IMR-90 (cell line): ENCODE measurements at regions not wholly inside any gene's neighbourhood (a gene's known extent, or its start where the extent isn't known, plus 50 kb on each side); places are given as distances from the start of the nearest gene placed in this dataset.
A peak's percentile ranks its signal among the peaks of the same experiment; 100 is the strongest.

Experiments used
- ATAC-seq: fragments of 200-7000 bp; cut with Tn5 transposase; 2 replicates; pipeline ENCODE4 v1.9.1; 2020; ENCODE audit warnings: low read depth, mild to moderate bottlenecking, moderate library complexity
- BruUV-seq: library from RNA; stranded (reverse); fragments of 400-500 nt; replicated peaks from 2 replicates; lab custom pipeline; 2021; lab: Mats Ljungman, UMichigan
- CTCF ChIA-PET: fragments of 300-600 bp; formaldehyde crosslinking; extraction: SDS; loops from one replicate; lab custom pipeline; 2021; ENCODE audit warnings: antibody characterized with exemption; lab: Yijun Ruan, JAX
- POLR2A ChIA-PET: fragments of 300-600 bp; sonication (Branson Sonifier 250); formaldehyde crosslinking; loops from one replicate; lab custom pipeline; 2022; ENCODE audit warnings: antibody characterized with exemption; ENCODE audit not compliant: unreplicated experiment; lab: Charles Lee
- DNase-seq: peaks from one replicate; pipeline ENCODE4 v3.0.0; 2013
- H2AFZ ChIP-seq: replicated peaks from 2 replicates; pipeline ENCODE3; 2013; ENCODE audit warnings: low read length, mild to moderate bottlenecking; ENCODE audit not compliant: poor library complexity
- H2AK5ac ChIP-seq: 2 replicates; pipeline ENCODE4 v1.6.1; 2013; ENCODE audit warnings: low read depth, low read length, inconsistent platforms
- H2AK9ac ChIP-seq: replicated peaks from 2 replicates; pipeline ENCODE3; 2013; ENCODE audit warnings: mild to moderate bottlenecking, low read depth, low read length, moderate library complexity; ENCODE audit not compliant: poor library complexity
- H2BK120ac ChIP-seq: 2 replicates; pipeline ENCODE4 v1.6.1; 2013; ENCODE audit warnings: low read depth, low read length, inconsistent platforms
- H2BK15ac ChIP-seq: 3 replicates; pipeline ENCODE4 v1.6.1; 2013; ENCODE audit warnings: low read depth, low read length, inconsistent platforms
- H2BK20ac ChIP-seq: 2 replicates; pipeline ENCODE4 v1.6.1; 2013; ENCODE audit warnings: low read depth, mild to moderate bottlenecking, inconsistent platforms, low read length, moderate library complexity
- H2BK5ac ChIP-seq: 2 replicates; pipeline ENCODE4 v1.6.1; 2013; ENCODE audit warnings: mild to moderate bottlenecking, low read depth, low read length, inconsistent platforms; ENCODE audit not compliant: poor library complexity, severe bottlenecking
- H3K14ac ChIP-seq: replicated peaks from 2 replicates; pipeline ENCODE4 v1.6.1; 2013; ENCODE audit warnings: low read depth, low read length, inconsistent platforms
- H3K18ac ChIP-seq: 2 replicates; pipeline ENCODE4 v1.6.1; 2013; ENCODE audit warnings: low read depth, low read length, control low read depth
- H3K23ac ChIP-seq: 2 replicates; pipeline ENCODE4 v1.6.1; 2013; ENCODE audit warnings: low read depth, low read length, inconsistent platforms
- H3K27ac ChIP-seq: 2 replicates; pipeline ENCODE4 v1.5.1; 2013; ENCODE audit warnings: mild to moderate bottlenecking, control low read depth, low read length; ENCODE audit not compliant: insufficient read depth
- H3K27me3 ChIP-seq: 2 replicates; pipeline ENCODE4 v1.6.1; 2013; ENCODE audit warnings: low read length; ENCODE audit not compliant: control insufficient read depth, insufficient read depth
- H3K36me3 ChIP-seq: 2 replicates; pipeline ENCODE4 v1.6.1; 2013; ENCODE audit warnings: low read length, mixed read lengths; ENCODE audit not compliant: control insufficient read depth, insufficient read depth
- H3K4ac ChIP-seq: 2 replicates; pipeline ENCODE4 v1.6.1; 2013; ENCODE audit warnings: low read depth, low read length, inconsistent platforms
- H3K4me1 ChIP-seq: 2 replicates; pipeline ENCODE4 v1.6.1; 2013; ENCODE audit warnings: low read length, mixed read lengths; ENCODE audit not compliant: control insufficient read depth, insufficient read depth
- H3K4me2 ChIP-seq: 2 replicates; pipeline ENCODE4 v1.6.1; 2013; ENCODE audit warnings: low read depth, mild to moderate bottlenecking, control low read depth, low read length, moderate library complexity
- H3K4me3 ChIP-seq: 2 replicates; pipeline ENCODE4 v1.5.1; 2013; ENCODE audit warnings: low read depth, mild to moderate bottlenecking, control low read depth, low read length, moderate library complexity; ENCODE audit not compliant: insufficient read depth
- H3K56ac ChIP-seq: 2 replicates; pipeline ENCODE4 v1.6.1; 2013; ENCODE audit warnings: low read length, inconsistent platforms; ENCODE audit not compliant: insufficient read depth; ENCODE audit errors: extremely low read depth
- H3K79me1 ChIP-seq, 2 experiments: 2 replicates each; pipeline ENCODE4 v1.6.1; 2013; ENCODE audit warnings: low read length in 2 of 2, inconsistent platforms in 1 of 2, low read depth in 1 of 2
- H3K9ac ChIP-seq: 2 replicates; pipeline ENCODE4 v1.6.1; 2013; ENCODE audit warnings: low read depth, low read length, control low read depth
- H3K9me1 ChIP-seq: 2 replicates; pipeline ENCODE4 v1.6.1; 2013; ENCODE audit warnings: low read length, inconsistent platforms; ENCODE audit not compliant: insufficient read depth
- H3K9me3 ChIP-seq: 2 replicates; pipeline ENCODE4 v1.6.1; 2013; ENCODE audit warnings: low read length; ENCODE audit not compliant: control insufficient read depth, insufficient read depth
- H4K20me1 ChIP-seq: 2 replicates; pipeline ENCODE4 v1.6.1; 2013; ENCODE audit warnings: low read length, inconsistent platforms; ENCODE audit not compliant: insufficient read depth
- H4K5ac ChIP-seq: 2 replicates; pipeline ENCODE4 v1.6.1; 2013; ENCODE audit warnings: mild to moderate bottlenecking, low read depth, low read length, control low read depth
- H4K8ac ChIP-seq, 2 experiments: 2 replicates each; pipeline ENCODE4 v1.6.1; 2013; ENCODE audit warnings: low read depth in 2 of 2, low read length in 2 of 2, control low read depth in 1 of 2, inconsistent platforms in 1 of 2
- H4K91ac ChIP-seq: 2 replicates; pipeline ENCODE4 v1.6.1; 2013; ENCODE audit warnings: low read depth, low read length, inconsistent platforms; ENCODE audit not compliant: insufficient read depth
- CHD1 ChIP-seq: IDR thresholded peaks from 2 replicates; pipeline ENCODE4 v1.6.1; 2012; ENCODE audit warnings: low read depth, low read length, improper control_type of control experiment
- ELK1 ChIP-seq: fragments of 150-350 bp; IDR thresholded peaks from 2 replicates; pipeline ENCODE4 v1.6.1; 2016; ENCODE audit warnings: low read depth, mild to moderate bottlenecking, low read length, moderate library complexity, borderline replicate concordance
- WGBS, 2 experiments: methylation state at CpG; one replicate each; pipeline versions ENCODE4 v1.1.5 to v1.1.7; 2013; ENCODE audit warnings: missing lambda C conversion rate in 2 of 2; ENCODE audit not compliant: insufficient read length in 1 of 2; ENCODE audit errors: extremely low coverage in 2 of 2; 5-methylcytosine and 5-hydroxymethylcytosine counted together
- dilution Hi-C: fragments of 300-500 bp; cut with HindIII; formaldehyde crosslinking; loops from one replicate; pipeline ENCODE4 v1.14.3; 2018; ENCODE audit warnings: low sequenced_read_pairs; ENCODE audit not compliant: unreplicated experiment
- in situ Hi-C: fragments of 300-500 bp; cut with MboI; formaldehyde crosslinking; loops from 3 replicates; pipeline ENCODE4 v1.14.3; 2019; ENCODE audit warnings: low sequenced_read_pairs, inconsistent platforms, mixed read lengths
- intact Hi-C: fragments of 100-400 bp; cut with micrococcal nuclease; formaldehyde crosslinking; loops from 2 replicates; pipeline ENCODE4 v1.10.0; 2022

DNA sequence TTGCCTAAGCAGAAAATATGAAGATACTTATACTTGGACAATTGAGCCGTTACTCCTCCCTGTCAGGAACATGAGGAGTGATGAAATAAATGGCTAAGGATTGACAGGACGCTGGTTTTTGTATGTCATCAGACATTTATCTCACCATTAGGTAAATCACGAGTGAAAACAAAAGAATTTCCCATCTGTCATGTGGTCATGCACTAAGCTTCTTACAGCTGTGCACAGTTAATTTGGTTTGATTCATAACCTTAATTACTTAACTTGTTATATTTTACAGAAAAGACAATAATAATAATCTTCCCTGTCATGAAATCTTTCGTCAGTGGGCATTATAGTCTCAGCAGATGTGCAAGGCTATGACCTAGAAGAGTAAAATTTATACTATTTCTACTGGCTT, 266.5 kb downstream of the HGF start:
- no peak for ATAC-seq
- Histone ChIP-seq H3K14ac (no peak overlapping the region), H3K4me1 (no peaks in the 10 kb centered on the region), H3K9ac (no peak overlapping the region), H3K9me1 (no peaks in the 10 kb centered on the region), H3K79me1 (no peaks in the 10 kb centered on the region), H3K4me3 (no peak overlapping the region), H2AK9ac (no peak overlapping the region), H3K18ac (peak overlapping the region; percentile 89; the same call in 1 of the 2 replicates), H3K56ac (no peak overlapping the region), H4K20me1 (no peaks in the 10 kb centered on the region), H2AFZ (no peak overlapping the region), H3K23ac (no peak overlapping the region; the same call in 1 of the 2 replicates), H2BK120ac (peak overlapping the region; percentile 69; the same call in 1 of the 2 replicates), H2AK5ac (no peak overlapping the region), H3K4ac (peak overlapping the region; percentile 18; the same call in 1 of the 2 replicates), H3K27me3 (no peaks in the 10 kb centered on the region), H3K36me3 (no peaks in the 10 kb centered on the region), H2BK5ac (peak overlapping the region; percentile 7), H4K91ac (peak overlapping the region; percentile 41; the same call in 1 of the 2 replicates), H4K5ac (peak overlapping the region; percentile 80; the same call in 1 of the 2 replicates), H3K9me3 (no peaks in the 10 kb centered on the region), H4K8ac (0 out of 4 replicates have a peak overlapping the region, but pooled peaks of 1 of the 2 experiments have one; percentile 45), H3K4me2 (no peak overlapping the region), H2BK15ac (no peak overlapping the region; the same call in 2 of the 3 replicates), H3K27ac (no peak overlapping the region), H2BK20ac (peak overlapping the region; percentile 81)
- BruUV-seq: no TSS peak
- POLR2A ChIA-PET: no interaction called here
- no CpG with 5 or more reads among the region's 4 CpGs for WGBS, 2 experiments
- in situ Hi-C loops (loop anchor here (5.0 kb wide), 2 partner anchors 214 to 459 kb away; no protein-coding TSS in a partner anchor), dilution Hi-C loops (no loop called here), intact Hi-C loops (loop anchor here (5.0 kb wide), 2 partner anchors 114 to 189 kb away; no protein-coding TSS in a partner anchor)
- TF ChIP-seq ELK1 (no peak), CHD1 (no peak)
- DNase-seq: no peak
- CTCF ChIA-PET: interaction anchor here (0.6 to 2.0 kb wide), 2 partner anchors 266 to 1403 kb away, joined by 5 to 6 read pairs; partner anchors contain the start of gene HGF
